Kasumi-1 (cell line): ENCODE measurements at regions not wholly inside any gene's neighbourhood (a gene's known extent, or its start where the extent isn't known, plus 50 kb on each side); places are given as distances from the start of the nearest gene placed in this dataset.
A peak's percentile ranks its signal among the peaks of the same experiment; 100 is the strongest.
"Not testable (repeated sequence)": the region's sequence is repeated elsewhere in the genome, so short reads cannot be mapped to it uniquely, and the experiment has no call there.

Experiments
- DNase-seq, 2 experiments: peaks; one replicate each; lab custom pipeline; 2025; lab: John Stamatoyannopoulos, UW

- DNase-seq: no peak
These were observed 82.7 kb upstream of the CD302 start for GRCh38 chr2:159880729-159881128.

GRCh38 chr2:159879051-159879604, 81.1 kb upstream of the CD302 start:
- peak; percentile 52 to 54 for DNase-seq

GRCh38 chr2:159875083-159875482, 77.1 kb upstream of the CD302 start:
- DNase-seq: no peak

- no peak for DNase-seq
These were observed 75.2 kb upstream of the CD302 start for GRCh38 chr2:159873258-159873657.

- DNase-seq: no peak
These were observed 74.3 kb upstream of the CD302 start for GRCh38 chr2:159872353-159872752.

- not testable (repeated sequence) for DNase-seq
These were observed 70.7 kb upstream of the CD302 start for GRCh38 chr2:159868598-159869159.

- no peak for DNase-seq
These were observed 69.8 kb upstream of the CD302 start for GRCh38 chr2:159867567-159868361.

GRCh38 chr2:159863526-159864160, 65.6 kb upstream of the CD302 start:
- no peak for DNase-seq

GRCh38 chr2:159860581-159861310, 62.7 kb upstream of the CD302 start:
- no peak for DNase-seq

GRCh38 chr2:159859583-159859982, 61.6 kb upstream of the CD302 start:
- DNase-seq: no peak

GRCh38 chr2:159856760-159857159, 58.8 kb upstream of the CD302 start:
- DNase-seq: no peak

- no peak for DNase-seq
These were observed 57.6 kb upstream of the CD302 start for GRCh38 chr2:159855557-159856061.

- peak; percentile 23 to 52 for DNase-seq
These were observed 57.1 kb upstream of the CD302 start for GRCh38 chr2:159855143-159855542.

- no peak for DNase-seq
These were observed 56.5 kb upstream of the CD302 start for GRCh38 chr2:159854481-159854880.

GRCh38 chr2:159853101-159853500, 55.1 kb upstream of the CD302 start:
- DNase-seq: no peak

GRCh38 chr2:159851941-159852340, 53.9 kb upstream of the CD302 start:
- no peak for DNase-seq

GRCh38 chr2:159850789-159851188, 52.8 kb upstream of the CD302 start:
- DNase-seq: no peak

- no peak for DNase-seq
These were observed 51.3 kb upstream of the CD302 start for GRCh38 chr2:159849160-159849813.
